ENCODE measurements at regions not wholly inside any gene's neighbourhood (a gene's known extent, or its start where the extent isn't known, plus 50 kb on each side); places are given as distances from the start of the nearest gene placed in this dataset.

DNA sequence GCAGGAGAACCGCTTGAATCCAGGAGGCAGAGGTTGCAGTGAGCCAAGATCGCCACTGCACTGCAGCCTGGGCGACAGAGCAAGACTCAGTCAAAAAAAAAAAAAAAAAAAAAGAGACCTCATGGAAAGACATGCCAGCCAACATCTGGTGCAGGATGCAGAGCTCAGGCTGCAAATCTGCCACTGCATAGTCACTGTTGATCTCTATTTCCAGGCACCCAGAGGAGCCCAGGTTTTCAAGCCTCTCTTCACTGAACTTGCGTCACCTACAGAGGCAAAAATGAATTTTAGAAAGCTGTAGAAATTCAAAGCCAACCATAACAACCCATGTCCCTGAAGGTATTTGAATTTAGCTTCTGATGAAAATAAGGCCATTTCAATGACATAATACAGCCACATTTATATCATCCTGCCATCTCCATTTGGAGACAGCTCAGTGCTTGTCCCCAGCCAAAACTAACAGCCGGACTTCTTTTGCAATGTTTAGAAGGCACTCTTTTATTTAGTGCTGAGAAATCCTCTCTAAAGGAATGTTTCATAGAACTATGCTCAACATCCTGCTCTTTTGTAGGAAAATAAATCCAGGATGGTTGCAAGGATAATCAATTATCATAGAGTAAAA, 113.3 kb downstream of the SNX18 start:
- no peak for DNase-seq

DNA sequence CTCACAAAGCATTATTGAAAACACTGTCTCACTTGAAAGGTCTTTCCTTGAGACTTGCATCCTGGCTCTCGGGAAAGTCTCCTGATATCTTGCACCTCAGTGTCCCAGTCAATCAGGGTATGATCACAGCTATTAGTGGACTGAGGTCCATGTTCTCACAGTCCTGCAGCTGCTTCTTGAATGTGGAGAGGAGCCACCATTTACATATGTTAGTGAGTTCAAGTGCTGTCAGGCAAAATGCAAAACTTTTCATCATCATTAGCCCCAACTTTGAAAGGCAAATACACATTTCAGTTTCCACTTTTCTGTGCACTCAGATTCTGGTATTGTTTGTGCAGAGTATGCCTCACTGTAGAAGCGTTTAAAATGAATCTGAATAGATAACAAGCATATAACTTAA, 111.6 kb downstream of the SNX18 start:
- DNase-seq, result no peak

DNA sequence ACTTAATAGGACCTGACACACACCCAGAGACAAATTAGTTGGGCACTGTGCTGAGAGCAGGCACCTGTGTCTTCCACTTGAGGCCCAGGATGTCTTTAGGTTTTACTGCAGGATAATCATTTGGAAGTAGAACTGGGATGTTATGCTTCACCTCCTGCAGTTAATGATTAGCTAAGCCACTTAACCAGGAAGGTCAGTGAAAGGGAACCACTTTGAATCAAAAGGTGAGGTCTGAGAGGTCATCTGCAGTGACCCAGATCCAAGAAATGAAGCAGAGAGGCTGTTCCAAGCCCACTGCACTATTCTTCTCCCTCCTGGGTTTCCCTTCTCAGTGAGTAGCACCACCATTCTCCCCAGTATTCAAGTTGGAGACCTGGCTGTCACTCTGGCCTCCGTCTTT, 110.5 kb downstream of the SNX18 start:
- no peak for DNase-seq

DNA sequence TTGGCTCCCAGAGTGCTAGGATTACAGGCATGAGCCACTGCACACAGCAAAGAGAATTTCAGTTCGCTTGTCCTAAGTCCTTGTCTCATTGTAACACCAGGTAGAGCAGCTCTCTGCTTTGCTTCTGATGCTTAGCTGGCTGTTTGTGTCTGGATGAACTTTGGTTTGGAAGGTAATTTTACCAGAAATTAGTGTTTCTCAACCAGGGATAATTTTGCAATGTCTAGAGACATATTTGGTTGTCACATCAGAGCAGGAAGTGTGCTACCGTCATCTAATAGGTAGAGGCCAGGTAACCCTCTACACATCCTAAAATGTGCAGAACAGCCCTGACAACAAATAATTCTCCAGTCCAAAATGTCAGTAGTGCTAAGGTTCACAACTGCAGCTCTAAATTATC, 108.8 kb downstream of the SNX18 start:
- DNase-seq, result no peak

DNA sequence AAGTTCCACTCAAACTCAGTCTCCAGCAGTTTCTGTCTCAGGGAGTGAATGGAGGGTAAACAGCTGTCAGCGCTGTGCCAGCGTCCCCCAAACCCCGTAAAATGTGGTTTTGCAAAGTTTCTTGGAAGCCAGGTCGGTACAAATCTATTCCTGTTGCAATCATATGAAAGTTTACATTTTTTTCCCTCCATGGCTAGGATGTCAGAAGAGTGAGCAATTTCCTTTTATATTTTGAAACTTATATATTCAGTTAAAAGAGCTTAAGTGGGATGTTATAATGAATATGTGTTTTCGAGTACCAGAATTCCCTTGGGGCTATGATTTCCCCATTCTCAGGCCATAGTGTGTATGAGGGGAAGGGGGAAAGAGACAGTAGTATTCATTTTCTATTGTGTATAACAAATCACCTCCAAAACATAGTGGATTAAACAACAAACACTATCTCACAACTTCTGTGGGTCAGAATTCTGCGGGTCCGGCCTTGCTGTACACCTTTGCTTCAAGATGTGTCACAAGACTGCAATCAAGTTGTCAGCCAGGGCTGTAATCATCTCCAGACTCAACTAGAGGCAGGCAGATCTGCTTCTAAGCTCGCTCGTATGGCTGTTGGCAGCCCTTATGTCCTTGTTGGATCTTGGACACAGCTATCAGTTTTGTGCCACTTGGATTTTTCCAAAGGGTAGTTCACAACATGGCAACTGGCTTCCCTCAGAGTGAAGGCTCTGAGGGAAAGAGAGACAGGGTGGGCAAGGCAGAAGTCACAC, 107.4 kb downstream of the SNX18 start:
- no peak for DNase-seq

DNA sequence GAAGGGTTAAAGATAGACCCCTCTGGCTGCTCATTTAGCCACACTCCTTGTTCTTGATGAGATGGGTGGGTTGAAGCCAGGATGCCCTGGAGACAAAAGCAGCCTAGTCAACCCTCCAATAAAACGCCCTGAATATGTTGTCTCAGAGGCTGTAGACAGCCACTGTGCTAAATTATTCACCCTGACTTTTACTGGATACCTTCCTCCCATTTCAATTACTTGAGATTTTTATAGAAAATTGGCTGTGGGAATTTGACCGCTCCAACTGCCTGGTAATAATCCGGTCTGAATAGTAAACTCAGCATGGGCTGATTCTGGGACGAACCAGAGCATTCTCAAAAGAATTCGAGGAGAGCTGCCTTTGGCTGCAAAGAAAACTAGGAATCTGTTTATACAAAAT, 104.2 kb downstream of the SNX18 start:
- DNase-seq, result no peak

DNA sequence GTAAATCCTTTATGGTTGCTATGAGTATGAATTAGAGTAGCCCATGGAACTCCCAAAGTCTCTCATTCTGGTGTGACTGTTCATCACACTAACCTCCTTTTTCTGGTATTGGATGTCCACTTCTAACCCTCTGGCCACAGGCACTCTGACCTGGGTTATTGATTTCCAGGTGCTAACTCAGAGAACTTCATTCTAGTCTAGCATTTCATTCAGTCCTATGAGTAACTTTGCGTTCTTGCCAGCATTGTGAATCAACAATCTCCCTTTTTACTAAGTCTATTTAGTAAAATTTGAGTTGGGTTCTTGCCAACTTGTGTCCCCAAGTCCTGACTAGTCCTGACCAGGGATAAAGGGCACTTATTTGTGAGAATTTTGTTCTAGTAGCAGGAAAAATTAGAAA, 103.5 kb downstream of the SNX18 start:
- DNase-seq, result no peak

DNA sequence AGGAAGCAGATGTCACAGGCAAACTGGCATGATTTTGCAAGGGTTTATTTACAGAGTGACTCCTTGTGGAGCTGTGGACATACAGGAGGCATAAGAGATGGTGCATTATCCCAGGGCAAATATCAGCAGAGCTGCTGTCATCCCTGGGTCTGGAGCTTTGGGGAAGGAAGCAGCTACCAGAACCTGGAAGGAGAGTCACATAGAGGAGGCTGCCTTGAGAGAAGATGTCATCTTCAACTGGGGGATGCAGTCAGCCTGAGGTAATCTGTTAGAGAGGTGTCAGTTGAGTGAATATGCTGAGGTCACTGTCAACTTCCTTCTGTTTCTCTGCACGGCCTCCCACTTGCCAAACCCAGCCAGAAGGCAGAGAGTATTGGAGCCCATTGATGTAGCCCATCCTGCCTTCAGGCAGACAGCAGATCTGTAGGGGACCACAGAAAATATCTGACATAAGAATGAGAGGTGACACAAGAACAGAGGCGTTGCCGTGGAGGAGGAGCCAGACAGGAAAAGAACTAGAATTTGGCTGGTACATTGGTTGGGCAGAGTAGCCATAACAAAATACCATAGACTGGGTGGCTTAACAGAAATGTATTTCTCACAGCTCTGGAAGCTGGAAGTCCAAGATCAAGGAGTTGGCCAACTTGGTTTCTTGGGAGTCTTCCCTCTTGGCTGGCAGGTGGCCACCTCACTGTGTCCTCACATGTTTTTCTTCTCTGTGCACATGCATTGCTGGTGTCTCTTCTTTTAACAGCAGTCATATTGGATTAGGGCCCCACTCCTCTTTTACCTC, 102.8 kb downstream of the SNX18 start:
- no peak for DNase-seq

DNA sequence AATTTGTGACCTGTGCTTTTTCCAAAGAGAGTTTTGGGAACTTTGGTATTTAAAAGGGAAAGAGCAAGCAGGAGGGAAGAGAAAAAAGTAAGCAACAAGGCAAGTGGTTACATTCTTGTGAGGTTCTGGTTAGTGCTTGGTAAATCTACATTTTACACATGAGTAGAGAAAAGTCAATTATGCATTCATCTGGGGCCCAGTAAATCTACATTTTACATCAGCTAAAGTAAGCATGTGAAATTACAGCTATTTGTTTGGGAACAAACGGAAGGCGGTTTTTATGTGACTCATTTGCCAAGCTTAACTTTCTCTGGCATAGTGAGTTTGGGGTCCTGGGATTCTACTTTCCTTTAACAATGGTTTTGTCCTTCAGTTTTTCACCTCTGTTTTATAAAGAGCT, 102.2 kb downstream of the SNX18 start:
- no peak for DNase-seq

DNA sequence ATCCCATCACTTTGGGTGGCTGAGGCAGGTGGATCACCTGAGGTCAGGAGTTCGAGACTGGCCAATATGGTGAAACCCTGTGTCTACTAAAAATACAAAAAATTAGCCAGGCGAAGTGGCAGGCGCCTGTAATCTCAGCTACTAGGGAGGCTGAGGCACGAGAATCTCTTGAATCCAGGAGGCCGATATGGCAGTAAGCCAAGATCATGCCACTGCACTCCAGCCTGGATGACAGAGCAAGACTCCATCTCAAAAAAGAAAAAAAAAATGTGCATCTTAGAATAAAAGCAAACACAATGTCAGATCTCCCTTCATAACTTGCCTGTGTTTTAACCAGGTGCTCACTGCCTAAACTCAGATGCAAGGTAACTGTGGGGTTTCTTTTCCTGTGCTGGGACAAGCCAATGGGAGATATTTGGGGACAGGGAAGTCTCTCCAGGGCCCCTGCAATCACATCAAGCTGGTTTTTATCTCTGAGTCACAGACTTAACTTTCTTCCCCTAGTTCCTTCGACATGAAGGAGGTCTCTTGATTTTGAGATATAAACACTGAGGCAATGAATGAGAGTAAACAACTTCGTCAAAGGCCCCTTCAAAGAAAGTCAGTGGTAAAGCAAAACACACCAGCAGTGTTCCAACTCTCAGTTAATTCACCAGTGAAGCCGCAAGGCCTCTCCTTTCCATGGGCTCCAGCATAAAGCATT, 99.1 kb downstream of the SNX18 start:
- no peak for DNase-seq

DNA sequence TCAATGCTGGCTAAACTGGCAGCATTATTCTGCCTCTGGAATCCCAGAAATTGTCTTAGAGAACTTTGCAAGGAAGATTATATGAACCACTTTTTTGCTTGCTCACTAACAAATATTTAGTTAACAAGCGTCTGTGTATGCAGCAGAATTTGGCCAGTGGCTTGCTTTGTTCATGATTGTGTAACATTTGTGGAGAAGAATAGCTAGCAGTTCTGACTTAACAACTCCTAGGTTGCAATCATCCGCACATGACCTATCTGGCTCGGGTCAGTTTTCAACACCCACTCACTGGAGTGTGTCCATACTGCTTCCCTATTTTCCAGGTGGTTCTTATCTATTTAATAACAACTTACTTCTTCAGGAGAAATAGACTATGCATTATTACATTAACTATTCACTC, 98.5 kb downstream of the SNX18 start:
- DNase-seq, result no peak

DNA sequence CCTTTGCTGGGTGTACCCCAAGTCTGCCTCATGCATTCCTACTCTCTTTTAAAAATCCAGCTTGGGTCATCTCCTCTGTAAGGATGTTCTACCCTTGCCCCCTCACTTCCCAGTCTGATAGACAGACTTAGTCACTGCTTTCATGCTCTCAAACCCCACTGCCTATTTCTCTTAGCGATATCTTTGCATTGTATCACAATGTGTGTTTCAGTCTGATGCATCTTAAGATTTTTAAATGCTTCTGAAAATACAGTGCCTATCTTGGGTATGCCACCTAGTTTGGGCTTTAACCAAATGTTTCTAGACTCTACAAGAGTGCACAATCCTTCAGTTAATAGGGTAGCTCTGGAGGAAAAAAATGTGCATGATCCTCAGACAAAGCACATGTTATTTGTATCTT, 97.8 kb downstream of the SNX18 start:
- no peak for DNase-seq

DNA sequence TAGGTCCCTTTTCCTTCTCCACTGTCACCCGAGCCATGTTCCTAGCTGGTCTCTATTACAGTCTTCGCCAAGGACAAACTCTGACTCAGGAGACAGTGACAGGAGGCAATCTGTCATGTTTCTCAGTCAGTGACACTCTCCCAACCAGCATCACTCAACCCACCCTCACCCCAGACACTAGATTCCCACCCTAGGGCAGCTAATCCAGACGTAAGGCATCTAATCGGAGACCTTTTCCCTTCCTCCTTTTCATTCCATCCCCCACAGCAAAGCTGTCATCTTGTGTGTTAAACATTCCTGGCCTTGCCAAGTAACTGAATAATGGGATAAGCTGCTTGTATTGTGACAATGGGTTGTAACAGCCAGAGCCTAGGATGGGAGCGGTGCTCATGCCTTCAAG, 95.2 kb downstream of the SNX18 start:
- no peak for DNase-seq

DNA sequence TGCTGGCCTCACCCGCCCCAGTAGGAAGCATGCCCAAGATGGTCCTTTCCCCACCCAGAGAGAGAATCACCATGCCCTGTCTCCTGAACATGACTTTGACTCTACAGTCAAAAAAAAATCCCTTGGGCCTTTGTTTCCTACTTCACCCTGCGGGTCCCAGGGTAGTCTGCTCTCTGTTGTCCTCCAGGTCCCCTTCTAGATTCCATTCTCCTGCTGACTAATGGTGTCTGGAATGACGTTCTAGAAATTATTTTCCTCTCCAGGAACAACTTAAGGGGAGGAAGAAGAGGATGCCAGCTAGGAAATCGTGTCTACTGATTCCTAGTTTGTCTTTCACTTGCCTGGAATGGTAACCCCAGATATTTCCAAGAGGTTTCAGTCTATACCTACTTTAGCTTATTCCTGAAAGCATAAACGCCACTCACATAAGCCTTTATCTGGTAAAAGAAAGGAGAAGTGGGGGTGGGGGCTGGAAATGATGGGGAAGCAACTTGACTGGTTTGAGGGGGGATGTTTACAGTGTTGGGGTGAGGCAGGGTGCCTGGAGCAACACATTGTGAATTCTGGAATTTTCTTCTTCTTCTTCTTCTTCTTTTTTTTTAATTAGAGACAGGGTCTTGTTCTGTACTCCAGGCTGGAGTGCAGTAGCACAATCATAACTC, 93.9 kb downstream of the SNX18 start:
- DNase-seq, result no peak

DNA sequence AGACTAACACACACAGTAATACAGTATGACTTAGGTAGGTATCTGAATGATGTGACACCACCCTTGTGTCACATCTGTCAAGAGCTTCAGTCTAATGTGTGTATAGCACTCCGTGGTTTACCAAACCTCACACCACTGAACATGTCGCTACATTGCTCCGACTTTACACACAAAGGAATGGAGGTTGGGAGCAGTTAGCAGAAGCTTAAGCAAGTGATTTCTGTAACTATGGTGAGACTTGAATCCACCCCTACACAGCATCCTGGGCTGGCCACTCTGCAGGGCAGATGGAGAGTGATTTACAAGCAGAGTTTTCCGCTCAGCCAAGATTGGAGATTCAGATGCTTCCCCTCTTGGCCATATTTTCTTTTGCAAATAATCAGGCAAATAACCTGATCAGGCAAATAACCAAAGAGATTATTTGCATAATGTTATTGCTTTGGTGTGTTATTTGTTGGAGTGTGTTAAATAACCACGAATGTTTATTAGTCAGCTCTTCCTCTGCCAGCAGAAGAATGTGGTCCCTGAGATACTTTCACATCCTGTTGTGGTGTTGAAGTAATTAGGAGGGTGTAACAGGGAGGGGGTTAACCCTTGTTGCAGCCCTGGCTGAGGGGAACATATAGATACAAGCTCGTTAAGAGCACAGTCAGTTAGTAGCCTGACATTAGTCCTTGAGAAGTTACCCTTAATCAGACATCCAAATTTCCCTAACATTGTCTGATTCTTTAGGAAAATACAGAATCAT, 92.8 kb downstream of the SNX18 start:
- DNase-seq, result no peak

DNA sequence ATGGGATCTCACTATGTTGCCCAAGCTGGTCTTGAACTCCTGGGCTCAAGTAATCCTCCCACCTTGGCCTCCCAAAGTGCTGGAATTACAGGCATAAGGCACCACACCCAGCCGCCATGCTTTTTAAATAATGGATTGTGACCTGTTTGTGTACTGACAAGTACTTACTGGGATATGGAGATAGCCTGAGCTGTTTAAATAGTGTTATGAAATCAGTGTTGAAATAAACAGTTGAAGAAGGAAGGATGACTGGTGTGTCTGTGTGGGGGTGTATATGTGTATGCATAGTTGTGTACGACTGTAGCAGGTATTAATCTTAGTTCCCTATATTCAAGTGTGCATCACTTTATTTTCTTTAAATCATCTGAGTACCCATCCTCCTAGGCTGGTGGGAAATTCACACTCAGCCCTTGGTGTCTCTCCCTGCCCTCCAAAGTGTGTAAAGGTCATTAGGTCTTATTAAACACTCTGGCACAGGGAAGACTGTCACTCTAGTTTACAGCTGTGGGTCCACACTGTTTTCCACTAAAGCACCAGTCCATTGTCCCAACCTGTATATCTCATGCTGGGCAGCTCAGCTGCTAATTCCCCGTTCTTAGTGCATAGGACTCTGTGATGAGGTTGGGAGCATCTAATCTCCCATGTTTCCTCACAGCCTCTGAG, 91.0 kb downstream of the SNX18 start:
- DNase-seq, result no peak

DNA sequence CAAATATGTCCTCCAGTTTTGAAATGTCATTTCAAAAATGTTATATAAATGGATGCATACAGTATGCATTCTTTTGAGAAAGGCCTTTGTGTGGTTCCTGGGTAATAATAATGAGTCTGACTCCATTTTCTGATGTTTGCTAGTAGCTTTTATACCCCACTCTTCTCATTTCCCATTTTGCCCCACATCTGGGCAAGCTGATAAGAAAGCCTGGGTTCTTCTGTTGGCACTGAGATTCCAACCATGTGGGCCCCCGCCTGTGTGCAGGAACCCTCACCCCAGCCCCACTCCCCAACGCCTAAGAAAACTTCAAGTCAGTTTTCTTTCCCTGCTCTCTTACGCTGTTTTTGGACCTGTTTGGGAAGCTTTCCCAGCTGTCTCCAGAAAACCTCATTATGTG, 89.4 kb downstream of the SNX18 start:
- DNase-seq, result no peak

DNA sequence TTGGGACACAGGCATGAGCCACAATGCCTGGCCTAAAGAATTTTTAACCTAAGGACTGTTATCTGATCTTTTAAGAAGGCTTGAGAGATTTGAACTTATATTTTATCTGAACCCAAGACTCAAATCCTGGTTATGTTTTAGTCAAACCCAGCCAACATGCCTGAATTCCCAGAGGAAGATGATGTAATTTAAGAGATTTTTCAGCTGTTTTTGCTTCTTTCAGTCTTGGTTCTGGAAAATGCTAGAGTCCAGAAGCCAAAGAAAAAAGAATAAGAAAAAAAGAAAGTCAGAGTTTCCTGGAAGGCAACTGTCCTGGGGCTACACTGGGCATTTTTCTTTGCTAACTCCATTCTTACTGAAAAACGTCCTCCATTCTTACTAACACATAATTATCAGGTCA, 85.8 kb downstream of the SNX18 start:
- no peak for DNase-seq

DNA sequence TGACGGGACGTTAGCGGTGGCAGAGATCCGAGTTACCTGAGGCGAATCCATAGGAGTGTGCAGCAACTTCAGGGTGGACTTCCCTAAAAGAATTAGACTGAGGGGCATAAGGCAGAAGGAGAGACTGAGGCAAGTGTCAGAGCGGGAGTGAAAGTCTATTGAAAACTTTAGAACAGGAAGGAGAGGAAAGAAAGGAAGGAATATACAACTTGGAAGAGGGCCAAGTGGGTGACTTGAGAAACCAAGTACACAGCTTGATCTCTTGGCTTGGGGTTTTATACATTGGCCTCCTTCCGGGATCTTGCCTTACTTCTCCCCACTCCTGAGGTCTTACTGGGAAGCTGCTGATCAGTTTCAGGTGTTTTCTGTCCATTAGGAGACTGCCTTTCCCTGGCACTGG, 84.9 kb downstream of the SNX18 start:
- DNase-seq, result no peak

DNA sequence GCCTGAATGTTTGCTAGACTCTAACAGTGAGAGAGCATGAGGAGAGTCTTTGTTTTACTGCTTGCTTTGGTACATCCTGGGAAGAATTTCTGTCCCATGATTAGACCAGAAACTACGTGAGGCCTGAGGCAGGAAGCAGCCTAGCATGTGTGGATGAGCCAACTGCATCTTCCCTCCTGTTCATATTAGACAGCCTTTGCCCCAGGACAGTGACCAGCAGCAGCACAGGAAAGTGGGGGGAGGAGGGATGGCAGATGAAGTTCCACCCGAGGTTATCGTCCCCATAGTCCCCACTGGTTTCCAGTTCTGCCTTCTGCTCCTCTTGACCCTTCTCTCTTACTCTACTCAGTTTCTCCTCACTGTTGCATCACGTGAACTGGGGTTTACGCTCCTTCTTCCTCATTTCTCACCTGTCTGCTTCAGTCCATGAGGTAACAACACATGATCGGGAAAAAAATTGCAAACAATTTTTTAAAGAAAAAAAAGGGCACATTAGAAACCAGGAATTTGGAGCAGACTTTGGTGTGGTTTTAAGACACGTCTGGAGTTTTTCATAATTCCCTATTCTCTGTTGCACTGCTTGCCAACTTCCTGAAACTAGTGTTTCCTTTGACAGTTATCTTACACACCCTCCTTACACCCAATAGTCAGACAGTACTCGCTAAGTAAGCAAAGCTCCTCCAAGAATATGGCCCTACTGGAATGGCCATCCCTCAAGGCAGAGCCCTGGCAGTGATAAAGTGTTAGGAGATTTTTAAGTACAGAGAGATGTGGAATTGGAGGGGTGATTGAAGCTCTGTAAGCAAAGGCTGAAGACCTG, 84.1 kb downstream of the SNX18 start:
- no peak for DNase-seq
